DOHH2 (cell line): ENCODE measurements at regions not wholly inside any gene's neighbourhood (a gene's known extent, or its start where the extent isn't known, plus 50 kb on each side); places are given as distances from the start of the nearest gene placed in this dataset.

Experiments used
- H3F3A ChIP-seq: fragments of 200-600 bp; sonication (generic), shearing (Covaris generic); 2 replicates; pipeline ENCODE4 v1.6.0; 2016; ENCODE audit warnings: antibody characterized with exemption, mild to moderate bottlenecking; ENCODE audit not compliant: control insufficient read depth, insufficient read depth
- H3K27ac ChIP-seq: fragments of 200-600 bp; sonication (generic); 2 replicates; pipeline ENCODE4 v1.5.1; 2014; ENCODE audit warnings: low read depth, mild to moderate bottlenecking, low read length, moderate library complexity
- H3K27me3 ChIP-seq: fragments of 200-600 bp; sonication (generic); 2 replicates; pipeline ENCODE4 v1.6.1; 2014; ENCODE audit warnings: mild to moderate bottlenecking, low read length, mixed read lengths; ENCODE audit not compliant: control insufficient read depth
- H3K36me3 ChIP-seq: fragments of 200-600 bp; sonication (generic); 2 replicates; pipeline ENCODE4 v1.6.1; 2014; ENCODE audit warnings: mild to moderate bottlenecking, low read length, moderate library complexity, mixed read lengths; ENCODE audit not compliant: control insufficient read depth
- H3K4me1 ChIP-seq: fragments of 200-600 bp; sonication (generic); 2 replicates; pipeline ENCODE4 v1.6.1; 2014; ENCODE audit warnings: mild to moderate bottlenecking, low read length, mixed read lengths; ENCODE audit not compliant: control insufficient read depth
- H3K4me2 ChIP-seq: fragments of 200-600 bp; sonication (generic); 2 replicates; pipeline ENCODE4 v1.6.0; 2014; ENCODE audit warnings: mild to moderate bottlenecking, low read length, moderate library complexity
- H3K4me3 ChIP-seq: fragments of 200-600 bp; sonication (generic); 2 replicates; pipeline ENCODE4 v1.5.1; 2014; ENCODE audit warnings: mild to moderate bottlenecking, low read length, mixed read lengths
- H3K79me2 ChIP-seq: fragments of 200-600 bp; sonication (generic); 2 replicates; pipeline ENCODE4 v1.6.1; 2014; ENCODE audit warnings: mild to moderate bottlenecking, low read length, mixed read lengths; ENCODE audit not compliant: control insufficient read depth
- H3K9me2 ChIP-seq: fragments of 200-600 bp; sonication (generic); replicated peaks from 2 replicates; pipeline ENCODE4 v1.6.1; 2014; ENCODE audit warnings: mild to moderate bottlenecking, low read length, mixed read lengths; ENCODE audit not compliant: control insufficient read depth
- H3K9me3 ChIP-seq: fragments of 200-600 bp; sonication (generic); 2 replicates; pipeline ENCODE4 v1.6.1; 2014; ENCODE audit warnings: antibody characterized with exemption, low read length, mixed read lengths; ENCODE audit not compliant: control insufficient read depth, insufficient read depth
- H4K20me1 ChIP-seq: fragments of 200-600 bp; sonication (generic); 2 replicates; pipeline ENCODE4 v1.6.0; 2014; ENCODE audit warnings: low read depth, mild to moderate bottlenecking, antibody characterized with exemption, low read length, moderate library complexity; ENCODE audit not compliant: control insufficient read depth, insufficient read depth
- CTCF ChIP-seq: fragments of 200-600 bp; sonication (generic); IDR thresholded peaks from one replicate; pipeline ENCODE4 v1.5.1; 2014; ENCODE audit warnings: antibody characterized with exemption, mild to moderate bottlenecking, low read depth, low read length; ENCODE audit not compliant: poor library complexity, severe bottlenecking
- EZH2phosphoT487 ChIP-seq: fragments of 200-600 bp; sonication (generic); IDR thresholded peaks from 2 replicates; pipeline ENCODE4 v1.6.1; 2017; ENCODE audit warnings: borderline replicate concordance, mild to moderate bottlenecking, antibody characterized with exemption, low read length, moderate library complexity, mixed read lengths

GRCh38 chr10:78808736-78809367, 259.9 kb upstream of the ZMIZ1 start:
- H3K9me3 ChIP-seq, result no peaks in the 10 kb centered on the region
- TF ChIP-seq EZH2phosphoT487 (no peak), CTCF (no peak)

GRCh38 chr10:78811174-78811573, 257.6 kb upstream of the ZMIZ1 start:
- H3K4me1 ChIP-seq, result no peaks in the 10 kb centered on the region
- no peak overlapping the region for H3K4me2 ChIP-seq
- H3K27ac ChIP-seq, result no peak overlapping the region
- no peaks in the 10 kb centered on the region for H3K9me3 ChIP-seq
- H3K4me3 ChIP-seq, result no peak overlapping the region
- no peaks in the 10 kb centered on the region for H3F3A ChIP-seq
- peaks cover 21% of the 10 kb centered on the region for H3K27me3 ChIP-seq
- H4K20me1 ChIP-seq, result no peaks in the 10 kb centered on the region
- no peaks in the 10 kb centered on the region for H3K36me3 ChIP-seq
- TF ChIP-seq EZH2phosphoT487 (no peak), CTCF (no peak)
- H3K9me2 ChIP-seq, result no peaks in the 10 kb centered on the region
- no peaks in the 10 kb centered on the region for H3K79me2 ChIP-seq

More at GRCh38 chr10:78808736-78809367, 259.9 kb upstream of the ZMIZ1 start:
- Histone ChIP-seq H3K4me1 (no peaks in the 10 kb centered on the region), H3K4me3 (no peak overlapping the region), H4K20me1 (no peaks in the 10 kb centered on the region), H3F3A (no peaks in the 10 kb centered on the region), H3K9me2 (no peaks in the 10 kb centered on the region), H3K36me3 (no peaks in the 10 kb centered on the region), H3K79me2 (no peaks in the 10 kb centered on the region), H3K27me3 (peaks cover 15% of the 10 kb centered on the region), H3K4me2 (no peak overlapping the region), H3K27ac (no peak overlapping the region)

- no peaks in the 10 kb centered on the region for H3F3A ChIP-seq
- TF ChIP-seq EZH2phosphoT487 (no peak), CTCF (no peak)
- no peak overlapping the region for H3K4me2 ChIP-seq
- H3K79me2 ChIP-seq, result no peaks in the 10 kb centered on the region
- H3K9me2 ChIP-seq, result no peaks in the 10 kb centered on the region
- no peaks in the 10 kb centered on the region for H4K20me1 ChIP-seq
- H3K9me3 ChIP-seq, result no peaks in the 10 kb centered on the region
- H3K36me3 ChIP-seq, result no peaks in the 10 kb centered on the region
- H3K27ac ChIP-seq, result no peak overlapping the region
- H3K4me1 ChIP-seq, result no peaks in the 10 kb centered on the region
- peaks cover 23% of the 10 kb centered on the region for H3K27me3 ChIP-seq
- no peak overlapping the region for H3K4me3 ChIP-seq
Observed at GRCh38 chr10:78812571-78813318, 256.0 kb upstream of the ZMIZ1 start.
